Pons (tissue), 1 donor: ENCODE measurements at regions not wholly inside any gene's neighbourhood (a gene's known extent, or its start where the extent isn't known, plus 50 kb on each side); places are given as distances from the start of the nearest gene placed in this dataset.
A peak's percentile ranks its signal among the peaks of the same experiment; 100 is the strongest.
"Not testable (repeated sequence)": the region's sequence is repeated elsewhere in the genome, so short reads cannot be mapped to it uniquely, and the experiment has no call there.

Source experiments
- DNase-seq: peaks from one replicate; pipeline ENCODE4 v3.0.0-alpha.2; 2016; ENCODE audit warnings: low spot score

DNA sequence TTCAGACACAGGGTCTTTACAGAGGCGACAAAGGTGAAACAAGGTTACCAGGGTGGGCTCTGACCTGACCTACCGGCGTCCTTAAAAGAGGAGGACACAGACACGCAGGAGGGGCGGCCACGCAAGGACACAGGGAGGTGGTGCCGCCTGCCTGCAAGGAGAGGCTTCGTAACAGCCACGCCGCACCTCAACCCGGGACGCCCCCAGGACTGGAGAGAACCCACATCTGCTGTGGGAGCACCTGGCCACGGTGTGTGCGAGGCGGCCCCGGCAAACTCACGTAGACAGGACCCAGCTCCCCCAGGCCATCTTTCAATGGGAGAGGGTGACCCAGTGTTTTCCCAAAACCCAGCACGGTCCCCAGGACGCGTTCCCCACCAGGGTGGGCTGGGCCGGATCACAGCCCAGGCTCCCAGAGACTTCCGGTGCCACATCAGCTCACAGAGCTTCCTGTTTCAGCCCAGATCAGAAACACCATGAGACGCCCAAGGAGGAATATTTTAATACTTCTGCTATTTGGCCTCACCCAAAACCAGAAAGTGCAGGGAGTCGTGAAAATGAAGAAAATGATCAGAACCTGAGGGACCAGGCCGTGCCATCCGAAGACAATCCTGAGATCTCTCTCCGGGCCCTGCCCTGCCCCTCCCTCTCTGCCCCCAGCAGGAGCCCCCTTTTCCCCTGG is 5417.4 kb upstream of the TPTE start:
- not testable (repeated sequence) for DNase-seq

DNA sequence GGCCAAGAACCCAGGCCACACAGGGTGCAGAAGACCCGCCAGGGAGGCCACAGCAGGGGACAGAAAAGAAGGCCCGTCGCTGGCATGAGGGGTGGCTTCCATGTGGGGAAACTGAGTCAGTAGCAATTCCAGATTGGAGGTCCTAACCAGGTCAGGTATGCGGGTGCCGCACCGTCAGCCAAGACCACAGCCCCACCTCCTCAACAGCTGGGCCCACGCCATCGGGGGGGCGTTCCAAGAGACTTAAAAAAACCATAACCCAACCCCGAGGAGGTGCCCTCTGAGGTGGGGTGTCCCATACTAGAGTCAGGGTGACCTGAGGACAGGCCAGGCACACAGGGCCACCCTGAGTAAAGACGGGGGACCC is 5416.8 kb upstream of the TPTE start:
- not testable (repeated sequence) for DNase-seq

DNA sequence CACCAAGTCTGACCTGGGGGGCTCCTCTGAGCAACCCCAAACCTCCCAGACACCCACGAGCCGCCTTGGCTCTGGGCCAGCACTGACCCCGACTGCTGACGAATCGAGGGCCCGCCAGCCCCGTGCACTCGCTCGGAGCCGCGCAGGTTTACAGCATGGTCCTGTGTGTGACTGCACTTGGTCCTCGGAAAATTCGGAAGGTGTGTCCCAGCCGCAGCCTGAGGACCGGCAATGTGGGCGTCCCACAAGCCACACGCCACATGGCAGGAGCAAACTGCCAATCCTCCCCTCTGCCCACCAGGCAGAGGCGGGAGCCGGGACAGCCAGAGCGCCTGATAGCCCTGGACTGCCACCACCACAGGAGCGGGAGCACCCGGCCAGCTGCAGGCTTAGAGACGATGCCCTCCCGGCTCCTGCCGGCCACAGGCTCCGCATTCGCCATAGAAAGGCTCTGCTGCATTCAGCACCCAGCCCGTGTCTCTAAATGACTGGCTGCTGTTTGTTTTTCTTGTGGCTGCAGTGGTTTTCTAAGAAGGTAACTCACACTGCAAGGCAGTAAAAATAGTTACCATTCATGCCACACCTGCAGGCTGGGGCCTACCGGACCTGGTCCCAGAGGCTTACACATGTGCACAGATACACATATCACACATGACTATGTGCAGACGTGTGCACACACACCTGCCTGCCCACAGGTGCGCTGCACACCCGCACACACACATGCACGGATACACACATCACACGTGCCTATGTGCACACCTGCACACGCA is 5415.3 kb upstream of the TPTE start:
- DNase-seq: not testable (repeated sequence)

DNA sequence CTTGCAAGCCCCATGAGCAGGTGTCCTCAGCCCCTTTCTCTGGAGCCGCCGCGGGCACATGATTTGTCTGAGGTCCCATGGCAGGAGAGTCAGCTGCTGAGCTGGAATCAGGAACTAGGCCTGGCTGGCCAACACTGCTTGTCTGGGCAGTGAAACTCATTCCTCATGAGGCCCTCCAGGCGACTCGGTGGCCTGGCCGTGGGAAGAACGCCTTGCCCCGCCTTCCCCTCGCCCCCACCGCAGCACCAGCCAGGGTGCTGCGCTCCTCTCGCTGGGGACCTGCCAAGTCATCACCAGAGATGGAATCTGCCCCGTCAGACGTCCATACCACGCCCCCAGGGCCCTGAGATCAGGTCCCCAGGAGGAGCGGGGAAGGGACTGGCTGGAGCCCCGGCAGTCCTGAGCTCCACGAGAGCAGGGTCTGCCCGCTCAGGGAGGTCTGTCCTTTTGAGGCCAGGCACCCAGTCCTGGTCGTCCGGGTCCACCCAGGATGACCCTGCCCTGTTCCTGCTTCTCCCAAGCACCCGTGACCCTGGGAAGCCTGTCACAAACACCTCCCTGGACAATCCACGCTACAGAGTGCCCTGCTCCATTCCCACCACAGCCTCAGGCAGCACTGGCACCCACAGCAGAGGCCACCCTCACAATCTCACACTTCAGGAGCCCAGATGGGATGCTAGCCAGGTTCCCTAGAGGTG is 5414.5 kb upstream of the TPTE start:
- not testable (repeated sequence) for DNase-seq

DNA sequence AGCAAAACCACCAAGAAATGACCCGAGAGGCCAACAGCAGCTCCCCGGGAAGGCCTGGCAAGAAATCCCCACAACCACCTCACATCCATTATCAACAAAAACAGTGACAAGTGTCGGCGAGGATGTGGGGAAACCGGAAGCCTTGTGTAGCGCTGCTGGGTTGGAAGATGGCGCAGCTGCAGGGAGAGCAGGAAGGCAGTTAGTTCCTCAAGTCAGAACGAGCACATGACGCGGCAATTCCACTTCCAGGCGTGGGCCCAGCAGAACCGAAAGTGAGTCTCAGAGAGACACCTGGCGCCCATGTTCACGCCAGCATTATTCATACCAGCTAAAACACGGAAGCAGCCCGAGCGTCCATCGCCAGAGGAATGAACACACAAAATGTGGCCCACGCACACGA is 5413.7 kb upstream of the TPTE start:
- DNase-seq: not testable (repeated sequence)

DNA sequence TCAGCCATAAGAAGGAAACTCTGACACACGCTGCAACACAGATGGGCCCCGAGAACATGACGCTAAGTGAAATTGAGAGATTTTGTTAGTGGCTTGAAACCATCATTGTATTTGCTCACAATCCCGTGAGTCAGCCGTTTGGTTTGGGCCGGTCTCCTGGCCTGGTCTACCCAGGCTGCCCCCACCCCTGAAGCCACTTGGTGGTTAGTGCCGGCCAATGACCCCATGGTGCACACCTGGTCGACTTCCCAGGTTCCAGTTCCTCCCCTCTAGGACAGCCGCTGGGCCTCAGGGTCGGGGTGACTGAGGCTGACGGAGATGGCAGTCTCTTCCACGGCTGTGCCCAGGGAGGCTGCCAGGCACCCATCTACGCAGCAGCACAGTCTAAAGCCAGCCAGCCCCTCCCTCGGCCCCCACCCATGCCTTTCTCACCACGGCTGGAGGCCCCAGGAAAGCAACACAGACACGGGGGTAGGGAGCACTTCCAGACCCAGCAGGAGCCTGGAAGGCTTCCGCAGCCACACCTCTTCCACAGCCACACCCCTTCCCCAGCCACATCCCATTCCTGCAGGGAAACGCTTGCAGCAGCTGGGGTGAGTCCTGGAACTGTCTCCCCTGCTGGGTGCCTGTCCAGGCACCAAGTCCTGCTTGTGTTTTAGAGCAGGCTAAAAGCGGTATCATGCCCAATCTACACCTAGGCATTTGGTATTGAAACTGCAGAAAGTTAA is 5413.2 kb upstream of the TPTE start:
- DNase-seq: not testable (repeated sequence)

DNA sequence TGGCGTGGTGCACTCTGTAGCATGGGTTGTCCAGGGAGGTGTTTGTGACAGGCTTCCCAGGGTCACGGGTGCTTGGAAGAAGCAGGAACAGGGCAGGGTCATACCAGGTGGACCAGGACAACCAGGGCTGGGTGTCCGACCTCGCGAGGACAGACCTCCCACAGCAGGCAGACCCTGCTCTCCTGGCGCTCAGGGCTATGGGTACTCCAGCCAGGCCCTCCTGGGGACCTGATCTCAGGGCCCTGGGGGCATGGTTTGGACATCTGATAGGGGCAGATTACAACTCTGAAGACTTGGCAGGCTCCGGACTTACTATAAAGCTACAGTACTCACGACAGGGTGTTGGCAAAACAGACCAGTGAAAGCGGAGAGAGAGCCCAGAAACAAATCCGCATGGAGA is 5410.2 kb upstream of the TPTE start:
- DNase-seq: not testable (repeated sequence)

DNA sequence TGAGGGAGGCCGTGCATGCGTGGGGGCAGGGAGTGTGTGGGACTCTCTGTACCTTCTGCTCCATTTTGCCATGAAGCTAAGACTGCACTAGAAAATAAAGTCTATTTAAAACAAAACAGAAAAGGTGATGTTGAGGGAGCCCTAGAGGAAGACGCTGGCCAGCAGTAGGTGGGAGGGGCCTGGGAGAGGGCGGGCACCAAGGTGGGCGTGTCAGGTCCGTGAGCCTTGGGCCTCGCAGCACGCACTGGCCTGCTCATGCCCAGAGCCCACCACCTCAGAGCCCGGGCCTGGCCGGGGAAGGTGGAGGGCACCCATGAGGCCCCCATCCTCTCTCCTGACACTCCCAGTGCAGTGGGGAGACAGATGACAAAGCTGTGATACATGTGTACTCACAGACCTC is 5408.3 kb upstream of the TPTE start:
- not testable (repeated sequence) for DNase-seq

DNA sequence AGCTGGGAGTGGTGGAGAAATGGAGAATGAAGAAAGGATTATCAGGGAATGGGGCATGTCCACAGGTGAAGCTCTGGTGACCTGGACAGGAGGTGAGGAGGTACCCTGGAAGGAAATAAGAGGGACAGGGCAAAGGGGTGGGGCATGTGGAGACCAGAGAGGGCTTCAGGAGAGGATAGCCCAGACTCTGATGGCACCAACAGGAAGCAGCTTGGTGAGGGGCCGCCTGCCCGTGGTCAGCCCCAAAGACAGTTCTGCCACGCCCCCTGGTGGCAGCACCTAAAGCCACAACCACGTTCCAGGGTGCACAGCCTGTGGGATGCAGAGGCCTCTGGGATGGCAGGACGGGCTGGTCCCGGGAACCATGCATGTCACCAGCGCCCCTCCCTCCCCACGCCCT is 5406.9 kb upstream of the TPTE start:
- DNase-seq: not testable (repeated sequence)

DNA sequence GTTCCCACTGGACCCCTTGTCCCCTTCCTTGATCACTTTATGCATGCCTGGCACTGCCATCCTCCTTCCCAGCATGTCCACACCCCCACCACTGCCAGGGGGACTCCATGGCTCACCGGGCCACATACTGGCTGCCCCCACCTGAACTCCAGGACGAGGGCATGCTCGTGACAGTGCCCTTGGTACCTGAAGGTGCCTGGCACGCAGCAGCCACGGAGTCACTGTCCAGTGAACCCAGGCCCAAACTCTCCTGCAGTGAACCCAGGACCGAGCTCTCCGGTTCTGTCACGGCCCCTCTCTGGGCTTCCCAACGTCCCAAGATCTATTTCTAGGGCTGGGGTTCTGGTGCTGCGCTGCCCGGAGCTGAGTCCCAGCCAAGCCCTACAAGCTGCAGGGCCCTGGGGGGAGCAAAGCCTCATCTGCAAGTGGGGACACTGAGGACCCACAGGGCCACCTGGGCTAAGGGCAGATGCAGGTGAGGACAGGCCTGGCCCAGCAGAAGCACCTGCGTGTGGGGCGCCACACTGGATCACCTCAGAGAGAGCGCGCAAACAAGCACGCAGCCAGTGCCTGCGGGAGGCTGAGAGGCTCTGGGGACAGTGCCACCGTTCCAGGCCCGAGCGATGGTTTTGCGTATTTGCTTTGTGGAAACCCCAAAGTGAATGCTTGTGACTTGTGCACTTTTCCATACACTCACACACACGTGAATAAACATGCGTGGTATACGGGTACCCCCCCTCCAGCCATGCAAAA is 5406.3 kb upstream of the TPTE start:
- DNase-seq: not testable (repeated sequence)

DNA sequence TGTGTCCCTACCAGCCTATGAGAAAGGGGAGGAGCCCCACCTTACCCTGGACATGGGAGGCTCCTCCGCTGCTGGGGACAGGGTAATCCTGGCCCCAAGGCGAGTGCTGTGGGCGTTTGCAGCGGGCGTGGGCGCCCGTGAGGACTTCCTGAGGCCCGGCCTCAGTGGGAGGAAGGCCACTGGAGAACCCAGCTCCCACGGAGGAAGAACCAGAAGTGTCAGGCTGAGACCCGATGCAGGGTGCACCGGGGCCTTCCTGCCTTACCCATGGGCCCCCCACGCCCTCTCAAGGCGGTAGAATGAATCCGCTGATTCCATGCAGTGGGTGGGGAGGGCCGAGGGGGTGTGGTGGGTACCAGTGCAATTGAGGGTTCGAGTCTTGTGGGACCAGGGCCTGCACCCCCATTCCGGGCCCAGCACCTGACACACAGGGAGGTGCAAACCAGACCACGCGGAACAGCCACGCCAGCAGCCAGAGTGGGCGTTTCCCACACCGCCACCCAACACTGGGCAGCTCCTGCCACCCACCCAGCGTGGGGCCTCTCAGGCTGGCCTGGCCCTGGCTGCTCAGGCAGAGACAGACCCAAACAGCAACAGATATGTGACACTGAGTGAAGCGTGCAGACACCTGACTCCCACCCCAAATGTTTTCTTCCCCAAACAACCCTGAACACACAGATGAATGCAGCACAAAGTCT is 5405.6 kb upstream of the TPTE start:
- DNase-seq: not testable (repeated sequence)

DNA sequence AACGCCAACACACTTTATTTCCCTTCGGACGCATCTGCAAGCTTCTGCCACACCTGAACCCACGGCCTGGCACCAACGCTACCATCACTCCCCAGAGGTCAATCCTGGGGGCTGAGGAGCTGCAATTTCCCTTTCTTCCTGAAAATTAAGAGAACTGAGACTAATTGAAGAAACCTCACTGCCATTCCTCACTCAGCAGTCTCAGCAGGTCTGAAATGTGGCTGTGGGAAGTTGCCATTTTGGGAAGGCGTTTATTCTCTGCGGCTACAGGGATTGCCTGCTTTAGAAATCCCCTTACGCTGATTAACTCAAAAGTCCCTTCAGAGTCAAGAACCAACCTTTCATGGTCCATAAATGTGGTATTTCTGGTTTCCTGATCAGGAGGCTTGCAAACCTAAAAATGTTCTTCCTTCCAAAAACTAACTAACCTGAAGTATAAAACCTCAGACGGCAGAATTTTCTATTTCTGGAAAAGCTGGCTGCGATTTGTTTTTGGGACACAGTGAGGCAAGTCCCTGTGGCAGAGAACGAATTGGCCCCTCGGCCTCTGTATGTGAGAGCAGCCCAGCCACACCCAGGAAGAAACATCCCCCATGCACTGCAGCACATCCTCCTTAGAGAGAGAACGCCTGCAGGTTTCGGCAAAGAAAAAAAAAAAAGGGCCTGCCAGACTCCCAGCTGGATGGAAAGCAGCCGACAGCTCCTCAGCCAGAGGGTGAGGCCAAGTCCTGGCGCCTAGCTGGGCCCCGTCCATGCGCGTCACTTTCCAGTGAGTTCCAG is 5404.8 kb upstream of the TPTE start:
- not testable (repeated sequence) for DNase-seq

DNA sequence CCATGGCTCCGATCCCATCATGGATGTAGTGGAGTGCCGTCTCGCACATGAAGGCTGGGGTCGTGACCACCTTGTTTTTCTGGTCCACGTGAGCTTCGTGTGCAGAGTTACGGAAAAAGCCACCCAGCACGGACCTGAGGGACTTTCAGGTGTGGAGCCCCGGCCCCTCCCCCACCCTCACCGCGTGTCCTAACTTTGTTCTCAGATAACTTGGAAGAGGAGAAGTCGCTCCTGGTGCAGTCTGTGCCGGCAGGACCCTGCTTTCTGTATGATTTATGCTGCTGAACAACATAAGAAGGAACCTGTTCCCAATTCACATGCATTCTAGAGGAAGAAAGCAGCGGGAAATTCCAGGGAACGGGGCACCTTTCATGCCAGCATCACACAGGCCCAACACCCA is 5404.2 kb upstream of the TPTE start:
- not testable (repeated sequence) for DNase-seq

DNA sequence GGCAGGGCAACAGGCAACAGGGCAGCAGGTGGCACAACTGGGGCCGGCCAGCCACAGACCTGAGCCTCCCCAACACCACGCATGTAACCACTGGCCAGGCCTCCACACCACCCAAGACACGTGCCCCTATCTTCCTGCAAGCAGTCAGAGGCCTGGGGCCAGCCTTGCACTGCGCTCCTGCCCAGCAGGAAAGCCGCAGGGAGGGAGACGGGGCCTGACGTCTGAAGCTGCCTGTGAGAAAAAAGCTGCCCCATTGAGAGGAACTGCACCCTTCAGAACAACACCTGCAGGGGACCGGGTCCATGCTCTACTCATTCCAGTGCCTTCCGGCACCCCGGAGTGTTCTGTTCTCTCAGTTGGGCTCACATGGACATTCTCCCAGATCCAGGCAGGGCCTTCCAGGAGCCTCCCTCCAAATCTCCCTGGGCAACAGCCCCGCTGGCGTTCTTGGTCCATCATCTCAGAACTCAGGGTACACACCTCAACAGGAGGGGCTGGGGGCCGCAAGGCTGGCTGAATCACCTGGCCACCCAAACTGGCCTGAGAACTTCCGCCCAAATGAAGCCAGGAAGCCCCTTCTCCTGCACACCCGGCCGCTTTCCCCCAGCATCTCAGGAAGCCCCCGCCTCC is 5403.6 kb upstream of the TPTE start:
- DNase-seq: not testable (repeated sequence)

DNA sequence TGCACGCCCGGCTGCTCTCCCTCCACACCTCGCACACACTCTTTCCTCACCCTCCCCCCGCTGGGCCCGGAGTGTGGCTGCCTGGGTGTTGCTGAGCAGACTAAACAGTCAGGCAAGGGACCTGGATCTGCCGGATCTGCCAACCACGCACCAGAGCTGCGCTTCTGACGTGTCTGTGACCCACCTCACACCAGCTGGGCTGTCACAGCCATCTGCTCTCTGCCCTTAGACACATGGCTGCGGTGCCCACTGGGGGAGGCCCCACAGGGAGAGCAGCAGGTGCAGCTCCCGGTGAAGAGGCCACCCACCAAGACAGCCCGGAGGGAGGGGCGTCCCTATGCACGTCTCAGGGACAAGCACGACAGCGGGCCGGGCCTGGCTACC is 5403.1 kb upstream of the TPTE start:
- DNase-seq: not testable (repeated sequence)

DNA sequence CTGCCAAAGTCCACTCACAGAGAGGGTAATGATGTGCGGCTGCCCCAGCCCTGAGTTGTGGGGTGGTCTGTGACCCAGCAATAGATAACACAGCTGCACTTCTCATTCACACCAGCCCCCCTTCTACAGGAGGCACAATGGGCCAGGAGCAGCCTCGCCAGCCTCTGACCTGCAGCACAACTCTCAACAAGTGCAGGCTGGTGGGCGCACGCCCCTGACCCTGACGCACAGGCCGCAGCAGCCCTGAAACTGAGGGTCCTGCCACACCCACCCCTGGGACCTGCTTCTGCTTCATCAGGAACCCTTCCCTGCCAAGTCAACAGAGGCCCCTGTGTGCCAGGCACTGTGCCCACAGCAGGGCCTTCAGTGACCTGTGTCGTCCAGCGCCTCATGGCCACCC is 5402.2 kb upstream of the TPTE start:
- not testable (repeated sequence) for DNase-seq

DNA sequence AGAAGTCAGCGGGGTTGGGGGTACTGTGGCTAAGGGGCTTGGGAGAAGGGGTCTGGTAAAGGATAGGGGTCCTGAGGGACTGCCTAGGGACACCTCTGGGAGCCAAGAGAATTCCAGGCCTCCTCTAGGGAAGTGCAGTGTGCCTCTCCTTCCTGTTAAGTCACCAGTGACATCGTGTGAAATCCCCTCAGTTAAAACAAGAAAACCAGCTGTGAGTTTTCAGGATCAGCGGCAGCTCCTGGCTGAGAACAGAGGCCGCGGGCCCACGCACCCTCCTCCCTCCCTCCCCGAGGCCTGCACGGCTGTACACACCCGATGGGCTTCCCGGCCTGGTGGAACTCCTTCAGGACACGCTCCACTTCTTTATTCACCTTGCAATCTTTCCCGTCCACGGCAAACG is 5400.0 kb upstream of the TPTE start:
- DNase-seq: not testable (repeated sequence)

DNA sequence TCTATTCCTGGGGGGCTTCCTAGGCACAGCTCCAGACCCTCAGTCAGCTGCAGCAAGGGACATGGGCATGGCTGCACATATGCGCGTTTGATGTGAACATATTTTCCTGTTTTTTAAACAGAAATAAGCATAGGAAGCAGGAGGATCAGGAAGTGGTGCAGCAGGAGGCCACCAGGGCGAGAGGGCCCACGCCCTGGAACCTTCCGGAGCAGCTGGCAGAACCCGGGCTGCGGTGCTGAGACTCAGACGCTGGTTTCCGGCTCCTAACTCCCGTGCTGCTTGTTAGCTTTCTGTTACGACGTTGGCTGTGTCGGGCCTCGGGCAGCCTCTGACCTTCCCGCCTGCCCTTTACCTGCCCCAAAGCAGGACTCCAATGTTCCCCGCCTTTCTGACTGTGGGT is 5399.5 kb upstream of the TPTE start:
- DNase-seq: not testable (repeated sequence)

DNA sequence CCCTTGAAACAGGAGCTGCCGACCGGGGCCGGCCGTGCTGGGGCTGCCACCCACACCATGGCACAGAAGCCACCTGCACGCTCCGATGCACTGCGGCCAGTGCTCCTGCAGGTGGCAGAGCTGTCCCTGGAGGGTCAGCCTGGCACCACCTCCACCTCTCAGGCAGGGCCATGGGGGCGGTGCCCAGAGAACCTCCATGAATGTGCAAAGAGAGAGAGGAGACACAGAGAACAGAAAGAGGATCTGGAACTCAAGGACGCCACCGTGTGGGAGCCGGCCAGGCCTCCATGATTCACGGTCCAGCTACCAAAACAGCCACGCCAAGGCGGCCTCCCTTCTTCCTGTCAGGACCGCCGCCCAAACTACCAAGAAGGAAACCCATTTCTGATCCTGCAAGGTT is 5397.7 kb upstream of the TPTE start:
- DNase-seq: not testable (repeated sequence)

DNA sequence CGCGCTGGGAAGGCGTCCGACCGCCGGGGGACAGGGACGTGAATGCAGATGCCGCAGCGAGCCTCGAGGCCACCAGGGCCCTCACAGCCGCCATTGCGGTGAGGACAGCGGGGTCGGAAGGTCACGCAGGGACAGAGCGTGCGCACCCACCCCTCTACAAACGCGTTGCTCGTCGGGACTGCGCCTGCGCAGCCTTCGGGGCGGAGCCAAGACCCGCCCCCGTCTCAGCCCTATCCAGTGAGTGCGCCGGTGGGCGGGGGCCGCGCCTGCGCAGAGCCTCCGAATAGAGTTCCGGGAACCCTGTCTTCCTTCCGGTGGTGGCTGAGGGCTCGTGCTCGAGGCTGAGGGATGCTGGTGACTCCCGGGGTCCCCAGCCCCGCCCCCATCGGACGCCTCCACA is 5393.1 kb upstream of the TPTE start:
- DNase-seq: peak; percentile 89
